Natural killer cell (primary cell): ENCODE measurements at regions not wholly inside any gene's neighbourhood (a gene's known extent, or its start where the extent isn't known, plus 50 kb on each side); places are given as distances from the start of the nearest gene placed in this dataset.

Experiments used
- ATAC-seq, 3 donors: fragments of 150-1000 bp in 2 of 3; fragments of 200-7000 bp in 1 of 3; cut with Tn5 transposase; 1 replicate in 1 of 3; 2 replicates in 2 of 3; pipeline ENCODE4 v1.10.0; 2021; ENCODE audit warnings: mild to moderate bottlenecking in 2 of 3, moderate library complexity in 2 of 3
- DNase-seq, 2 donors: peaks; one replicate each; pipeline versions ENCODE4 v3.0.0 to v3.0.0-alpha.2; 2013 to 2021; ENCODE audit warnings: mixed read lengths in 1 of 2
- H3K27ac ChIP-seq: one replicate; pipeline ENCODE4 v1.5.1; 2013; ENCODE audit warnings: mild to moderate bottlenecking, low read length
- H3K27me3 ChIP-seq: one replicate; pipeline ENCODE4 v1.6.1; 2013; ENCODE audit warnings: low read length; ENCODE audit not compliant: control insufficient read depth, insufficient read depth
- H3K36me3 ChIP-seq: one replicate; pipeline ENCODE4 v1.6.1; 2013; ENCODE audit warnings: low read length; ENCODE audit not compliant: control insufficient read depth, insufficient read depth
- H3K4me1 ChIP-seq: one replicate; pipeline ENCODE4 v1.6.1; 2013; ENCODE audit warnings: low read length; ENCODE audit not compliant: control insufficient read depth, insufficient read depth
- H3K4me3 ChIP-seq: one replicate; pipeline ENCODE4 v1.5.1; 2013; ENCODE audit warnings: low read length
- H3K9me3 ChIP-seq: one replicate; pipeline ENCODE4 v1.6.1; 2013; ENCODE audit warnings: low read length; ENCODE audit not compliant: control insufficient read depth, insufficient read depth
- H3K27ac Mint-ChIP-seq, 2 donors: one replicate each; pipeline ENCODE4 v1.8.0; 2022; ENCODE audit warnings: mild to moderate bottlenecking in 2 of 2, mixed read lengths in 2 of 2, moderate library complexity in 1 of 2
- H3K27me3 Mint-ChIP-seq, 2 donors: one replicate each; pipeline ENCODE4 v1.8.0; 2022; ENCODE audit warnings: low read depth in 2 of 2, mixed read lengths in 2 of 2
- H3K36me3 Mint-ChIP-seq: one replicate; pipeline ENCODE4 v1.8.0; 2022; ENCODE audit warnings: mixed read lengths
- H3K4me1 Mint-ChIP-seq, 2 donors: one replicate each; pipeline ENCODE4 v1.8.0; 2022; ENCODE audit warnings: mixed read lengths in 2 of 2
- H3K4me3 Mint-ChIP-seq: one replicate; pipeline ENCODE4 v1.8.0; 2022; ENCODE audit warnings: mild to moderate bottlenecking, moderate library complexity, mixed read lengths
- H3K9me3 Mint-ChIP-seq, 2 donors: one replicate each; pipeline ENCODE4 v1.8.0; 2022; ENCODE audit warnings: mixed read lengths in 2 of 2
- WGBS: methylation state at CpG from one replicate; pipeline ENCODE4 v1.1.7; 2013; ENCODE audit warnings: missing lambda C conversion rate; ENCODE audit not compliant: insufficient coverage; 5-methylcytosine and 5-hydroxymethylcytosine counted together
- intact Hi-C: fragments of 100-400 bp; cut with micrococcal nuclease; formaldehyde crosslinking; loops from one replicate; pipeline ENCODE4 v1.14.2; 2022
- TF ChIP-seq, protein P1 (sequence below): fragments of 200-600 bp; IDR thresholded peaks from one replicate; pipeline ENCODE4 v1.8.0; 2022; ENCODE audit warnings: antibody characterized with exemption

DNA sequence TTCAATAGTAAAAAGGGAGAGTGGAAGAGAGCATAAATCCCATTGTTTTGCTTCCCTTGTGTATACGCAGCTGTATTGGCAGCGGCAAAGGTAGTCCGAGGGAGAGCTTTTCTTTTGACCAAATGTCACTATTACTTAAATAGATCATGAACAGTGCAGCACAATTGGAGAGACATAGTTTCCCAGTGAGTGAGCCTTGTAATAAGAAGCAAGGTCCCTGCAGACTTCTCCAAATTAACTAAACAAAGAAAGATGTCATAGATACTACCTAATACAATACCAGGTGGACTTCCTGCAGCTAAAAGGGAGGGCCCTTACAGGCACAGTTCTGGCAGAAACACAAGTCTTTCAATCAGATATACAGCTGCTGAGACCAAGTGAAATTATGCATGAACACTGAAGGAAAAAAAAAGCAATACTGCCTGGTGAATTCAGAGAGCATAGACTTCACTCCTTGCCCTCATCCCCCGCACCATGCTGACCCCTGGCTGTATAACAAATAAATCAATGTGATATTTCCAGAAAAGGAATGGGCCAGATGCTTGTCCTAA is 404.7 kb upstream of the CDH2 start:
- no peaks in the 10 kb centered on the region for H3K36me3 ChIP-seq

DNA sequence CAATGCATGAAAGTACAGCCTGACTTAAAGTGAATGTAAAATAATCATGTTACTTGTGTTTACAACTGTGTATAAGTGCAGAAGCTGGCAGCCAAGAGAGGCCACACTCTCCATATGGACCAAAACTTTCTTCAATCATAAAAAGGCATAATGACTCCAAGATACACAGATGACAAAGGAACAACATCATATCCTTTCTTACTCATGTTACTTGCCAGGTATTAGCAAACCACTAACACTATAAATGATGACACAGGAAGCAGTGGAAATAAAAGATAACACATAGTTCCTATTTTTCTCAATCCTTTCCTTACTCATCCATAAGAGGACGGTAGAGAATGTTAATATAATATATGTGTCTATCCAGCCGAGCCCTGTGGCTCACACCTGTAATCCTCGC is 400.0 kb upstream of the CDH2 start:
- intact Hi-C loops = loop anchor here (10.0 kb wide), 1 partner anchor 58 kb away; no protein-coding TSS in a partner anchor
- WGBS = 100% methylated on average over 1 of the region's 3 CpGs
- Mint-ChIP-seq H3K4me3 (no peak overlapping the region), H3K27ac (no peak overlapping the region), H3K9me3 (peaks cover 0 to 4% of the 10 kb centered on the region in 2 donors), H3K4me1 (no peaks in the 10 kb centered on the region), H3K36me3 (no peaks in the 10 kb centered on the region), H3K27me3 (no peaks in the 10 kb centered on the region)
- Histone ChIP-seq H3K4me1 (no peaks in the 10 kb centered on the region), H3K4me3 (no peak overlapping the region), H3K27ac (no peak overlapping the region), H3K27me3 (no peaks in the 10 kb centered on the region), H3K36me3 (no peaks in the 10 kb centered on the region), H3K9me3 (no peaks in the 10 kb centered on the region)
- DNase-seq (no peak), ATAC-seq (no peak)
- TF ChIP-seq, protein P1, sequence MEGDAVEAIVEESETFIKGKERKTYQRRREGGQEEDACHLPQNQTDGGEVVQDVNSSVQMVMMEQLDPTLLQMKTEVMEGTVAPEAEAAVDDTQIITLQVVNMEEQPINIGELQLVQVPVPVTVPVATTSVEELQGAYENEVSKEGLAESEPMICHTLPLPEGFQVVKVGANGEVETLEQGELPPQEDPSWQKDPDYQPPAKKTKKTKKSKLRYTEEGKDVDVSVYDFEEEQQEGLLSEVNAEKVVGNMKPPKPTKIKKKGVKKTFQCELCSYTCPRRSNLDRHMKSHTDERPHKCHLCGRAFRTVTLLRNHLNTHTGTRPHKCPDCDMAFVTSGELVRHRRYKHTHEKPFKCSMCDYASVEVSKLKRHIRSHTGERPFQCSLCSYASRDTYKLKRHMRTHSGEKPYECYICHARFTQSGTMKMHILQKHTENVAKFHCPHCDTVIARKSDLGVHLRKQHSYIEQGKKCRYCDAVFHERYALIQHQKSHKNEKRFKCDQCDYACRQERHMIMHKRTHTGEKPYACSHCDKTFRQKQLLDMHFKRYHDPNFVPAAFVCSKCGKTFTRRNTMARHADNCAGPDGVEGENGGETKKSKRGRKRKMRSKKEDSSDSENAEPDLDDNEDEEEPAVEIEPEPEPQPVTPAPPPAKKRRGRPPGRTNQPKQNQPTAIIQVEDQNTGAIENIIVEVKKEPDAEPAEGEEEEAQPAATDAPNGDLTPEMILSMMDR = no peak

More for the DNA sequence above, 404.7 kb upstream of the CDH2 start:
- H3K4me1 ChIP-seq = no peaks in the 10 kb centered on the region
- intact Hi-C loops = no loop called here
- WGBS = 98% methylated on average over 4 of the region's 4 CpGs
- H3K4me1 Mint-ChIP-seq = no peaks in the 10 kb centered on the region
- H3K27ac ChIP-seq = no peak overlapping the region
- DNase-seq (no peak), ATAC-seq (no peak)
- H3K4me3 ChIP-seq = no peak overlapping the region
- no peak overlapping the region for H3K27ac Mint-ChIP-seq
- H3K27me3 ChIP-seq = no peaks in the 10 kb centered on the region
- no peaks in the 10 kb centered on the region for H3K9me3 ChIP-seq
- H3K27me3 Mint-ChIP-seq = no peaks in the 10 kb centered on the region
- TF ChIP-seq, protein P1 = no peak
- no peaks in the 10 kb centered on the region for H3K9me3 Mint-ChIP-seq
- H3K36me3 Mint-ChIP-seq = no peaks in the 10 kb centered on the region
- no peak overlapping the region for H3K4me3 Mint-ChIP-seq

- H3K27ac Mint-ChIP-seq = no peak overlapping the region
- Histone ChIP-seq H3K27ac (no peak overlapping the region), H3K36me3 (no peaks in the 10 kb centered on the region), H3K27me3 (no peaks in the 10 kb centered on the region), H3K4me1 (no peaks in the 10 kb centered on the region), H3K9me3 (no peaks in the 10 kb centered on the region), H3K4me3 (no peak overlapping the region)
- intact Hi-C loops = loop anchor here (10.0 kb wide), 1 partner anchor 60 kb away; no protein-coding TSS in a partner anchor
- 89% methylated on average over 2 of the region's 3 CpGs for WGBS
- DNase-seq (no peak), ATAC-seq (no peak)
- H3K4me3 Mint-ChIP-seq = no peak overlapping the region
- no peaks in the 10 kb centered on the region for H3K4me1 Mint-ChIP-seq
- peaks cover 0 to 4% of the 10 kb centered on the region in 2 donors for H3K9me3 Mint-ChIP-seq
- TF ChIP-seq, protein P1 = no peak
- no peaks in the 10 kb centered on the region for H3K36me3 Mint-ChIP-seq
- no peaks in the 10 kb centered on the region for H3K27me3 Mint-ChIP-seq
These were observed 398.2 kb upstream of the CDH2 start for GRCh38 chr18:28575123-28575522.

DNA sequence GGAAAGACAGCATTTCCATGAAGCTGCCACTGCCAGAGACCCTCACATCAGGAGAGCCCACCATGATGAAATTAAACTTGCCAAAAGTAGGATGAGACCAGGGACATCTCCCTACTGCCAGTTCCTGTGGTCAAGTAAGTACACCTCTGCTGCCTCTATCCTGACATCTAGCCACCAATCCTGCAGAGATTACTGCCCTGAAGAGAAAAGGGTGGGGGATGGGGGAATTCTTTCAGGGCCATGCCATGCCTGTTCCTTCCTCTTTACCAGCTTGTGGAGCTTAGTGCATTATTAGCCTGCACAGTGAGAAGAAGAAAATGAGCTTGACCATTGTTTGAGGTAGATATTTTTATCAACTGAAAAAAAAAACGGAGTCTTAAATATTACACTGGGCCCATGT is 397.2 kb upstream of the CDH2 start:
- no peak overlapping the region for H3K27ac ChIP-seq
- no peaks in the 10 kb centered on the region for H3K4me1 ChIP-seq
- no peaks in the 10 kb centered on the region for H3K36me3 Mint-ChIP-seq
- intact Hi-C loops = loop anchor here (10.0 kb wide), 1 partner anchor 61 kb away; no protein-coding TSS in a partner anchor
- no peaks in the 10 kb centered on the region for H3K27me3 Mint-ChIP-seq
- H3K4me3 Mint-ChIP-seq = no peak overlapping the region
- H3K9me3 ChIP-seq = no peaks in the 10 kb centered on the region
- no CpG with 5 or more reads among the region's 1 CpG for WGBS
- no peak overlapping the region for H3K4me3 ChIP-seq
- TF ChIP-seq, protein P1 = no peak
- H3K9me3 Mint-ChIP-seq = peaks cover 0 to 4% of the 10 kb centered on the region in 2 donors
- H3K27me3 ChIP-seq = no peaks in the 10 kb centered on the region
- no peaks in the 10 kb centered on the region for H3K4me1 Mint-ChIP-seq
- H3K36me3 ChIP-seq = no peaks in the 10 kb centered on the region
- ATAC-seq (no peak), DNase-seq (no peak)
- H3K27ac Mint-ChIP-seq = no peak overlapping the region
